PC-3 (cell line): ENCODE measurements at regions not wholly inside any gene's neighbourhood (a gene's known extent, or its start where the extent isn't known, plus 50 kb on each side); places are given as distances from the start of the nearest gene placed in this dataset.
"Not testable (repeated sequence)": the region's sequence is repeated elsewhere in the genome, so short reads cannot be mapped to it uniquely, and the experiment has no call there.

ENCODE experiments used
- ATAC-seq: fragments of 200-7000 bp; cut with Tn5 transposase; 2 replicates; pipeline ENCODE4 v1.9.1; 2020; ENCODE audit warnings: mild to moderate bottlenecking, moderate library complexity
- BruUV-seq: library from RNA; stranded (reverse); fragments of 400-500 nt; replicated peaks from 2 replicates; lab custom pipeline; 2021; lab: Mats Ljungman, UMichigan
- CTCF ChIA-PET: fragments of 300-600 bp; sonication (Branson Sonifier 250); formaldehyde crosslinking; loops from one replicate; lab custom pipeline; 2022; ENCODE audit warnings: antibody characterized with exemption; lab: Charles Lee
- POLR2A ChIA-PET: fragments of 300-600 bp; sonication (Branson Sonifier 250); formaldehyde crosslinking; loops from one replicate; lab custom pipeline; 2022; ENCODE audit warnings: antibody characterized with exemption; ENCODE audit not compliant: unreplicated experiment; lab: Charles Lee
- DNase-seq: peaks from one replicate; pipeline ENCODE4 v3.0.0-alpha.2; 2015
- H2AFZ ChIP-seq: fragments of 300-600 bp; sonication (generic); 2 replicates; pipeline ENCODE4 v1.6.0; 2016; ENCODE audit warnings: antibody characterized with exemption, low read length
- H3F3A ChIP-seq: fragments of 300-600 bp; sonication (generic); one replicate; pipeline ENCODE4 v1.6.0; 2017; ENCODE audit warnings: antibody characterized with exemption, low read length, control low read depth, mild to moderate bottlenecking; ENCODE audit not compliant: unreplicated experiment
- H3K27ac ChIP-seq: fragments of 300-600 bp; sonication (generic); 2 replicates; pipeline ENCODE4 v1.5.1; 2016; ENCODE audit warnings: mild to moderate bottlenecking, low read length
- H3K27me3 ChIP-seq: fragments of 300-600 bp; sonication (generic); 2 replicates; pipeline ENCODE4 v1.6.1; 2016; ENCODE audit warnings: low read length, mixed read lengths
- H3K36me3 ChIP-seq: fragments of 300-600 bp; sonication (generic); 2 replicates; pipeline ENCODE4 v1.6.1; 2016; ENCODE audit warnings: low read depth, mixed run types, low read length, mixed read lengths
- H3K4me1 ChIP-seq: fragments of 300-600 bp; sonication (generic); 2 replicates; pipeline ENCODE4 v1.5.1; 2016; ENCODE audit warnings: low read length; ENCODE audit not compliant: insufficient read depth
- H3K4me2 ChIP-seq: fragments of 300-600 bp; sonication (generic); 2 replicates; pipeline ENCODE4 v1.6.0; 2016; ENCODE audit warnings: low read length
- H3K4me3 ChIP-seq: fragments of 300-600 bp; sonication (generic); 2 replicates; pipeline ENCODE4 v1.5.1; 2016; ENCODE audit warnings: mild to moderate bottlenecking, low read length, mixed read lengths
- H3K79me2 ChIP-seq: fragments of 300-600 bp; sonication (generic); 2 replicates; pipeline ENCODE4 v1.6.1; 2017; ENCODE audit warnings: low read length, mixed read lengths
- H3K9ac ChIP-seq: fragments of 300-600 bp; sonication (generic); 2 replicates; pipeline ENCODE4 v1.6.0; 2016; ENCODE audit warnings: mild to moderate bottlenecking, low read length
- H3K9me2 ChIP-seq: fragments of 300-600 bp; sonication (generic); replicated peaks from 2 replicates; pipeline ENCODE4 v1.6.1; 2016; ENCODE audit warnings: mixed run types, low read length, mixed read lengths
- H3K9me3 ChIP-seq: fragments of 300-600 bp; sonication (generic); 2 replicates; pipeline ENCODE4 v1.6.1; 2016; ENCODE audit warnings: low read length, mixed read lengths
- H4K20me1 ChIP-seq: fragments of 300-600 bp; sonication (generic); 2 replicates; pipeline ENCODE4 v1.6.1; 2016; ENCODE audit warnings: low read length, mixed read lengths
- CTCF ChIP-seq: fragments of 300-600 bp; sonication (generic); conservative IDR thresholded peaks from 2 replicates; pipeline ENCODE4 v1.5.1; 2017; ENCODE audit warnings: antibody characterized with exemption, low read depth, mild to moderate bottlenecking, low read length
- EZH2 ChIP-seq: fragments of 300-600 bp; sonication (generic); IDR thresholded peaks from one replicate; pipeline ENCODE4 v1.6.1; 2017; ENCODE audit warnings: antibody characterized with exemption, mild to moderate bottlenecking, low read length; ENCODE audit not compliant: unreplicated experiment
- EZH2phosphoT487 ChIP-seq: fragments of 300-600 bp; sonication (generic); IDR thresholded peaks from 2 replicates; pipeline ENCODE4 v1.6.1; 2018; ENCODE audit warnings: mild to moderate bottlenecking, antibody characterized with exemption, low read length, borderline replicate concordance
- intact Hi-C: fragments of 100-400 bp; cut with micrococcal nuclease; formaldehyde crosslinking; loops from 2 replicates; pipeline ENCODE4 v1.9.0; 2023

GRCh38 chr21:8987896-8988295 lies 1533.5 kb upstream of the TPTE start:
- H4K20me1 ChIP-seq, BruUV-seq, H3F3A ChIP-seq, intact Hi-C loops, H3K9ac ChIP-seq, H3K79me2 ChIP-seq, H3K4me1 ChIP-seq, H2AFZ ChIP-seq, ATAC-seq, H3K4me3 ChIP-seq, H3K4me2 ChIP-seq, H3K9me2 ChIP-seq, CTCF ChIA-PET, POLR2A ChIA-PET, H3K36me3 ChIP-seq, H3K27ac ChIP-seq, DNase-seq, H3K9me3 ChIP-seq: not testable (repeated sequence)
- peaks cover 36% of the 10 kb centered on the region for H3K27me3 ChIP-seq

GRCh38 chr21:8988696-8989095 lies 1532.7 kb upstream of the TPTE start:
- POLR2A ChIA-PET, result no interaction called here
- CTCF ChIA-PET, result no interaction called here
- no peaks in the 10 kb centered on the region for H3F3A ChIP-seq

GRCh38 chr21:8989261-8989711 lies 1532.1 kb upstream of the TPTE start:
- no peak for ATAC-seq
- no peak overlapping the region for H3K27ac ChIP-seq
- no peak overlapping the region for H3K4me3 ChIP-seq
- ChIA-PET CTCF (no interaction called here), POLR2A (no interaction called here)
- no peaks in the 10 kb centered on the region for H3K4me1 ChIP-seq
- H3K4me2 ChIP-seq, result no peak overlapping the region
- H3K9ac ChIP-seq, result no peak overlapping the region
- no peaks in the 10 kb centered on the region for H3K9me3 ChIP-seq
- BruUV-seq, result no TSS peak
- no peaks in the 10 kb centered on the region for H3K9me2 ChIP-seq
- H3F3A ChIP-seq, result no peaks in the 10 kb centered on the region
- no peaks in the 10 kb centered on the region for H3K36me3 ChIP-seq
- TF ChIP-seq EZH2 (no peak), CTCF (no peak)
- DNase-seq, result peak; percentile 1
- peaks cover 49% of the 10 kb centered on the region for H3K27me3 ChIP-seq
- H4K20me1 ChIP-seq, result no peaks in the 10 kb centered on the region
- H3K79me2 ChIP-seq, result no peaks in the 10 kb centered on the region
- H2AFZ ChIP-seq, result no peak overlapping the region
- intact Hi-C loops, result no loop called here

More at GRCh38 chr21:8988696-8989095, 1532.7 kb upstream of the TPTE start:
- Histone ChIP-seq H3K9ac (no peak overlapping the region), H3K9me2 (no peaks in the 10 kb centered on the region), H2AFZ (no peak overlapping the region), H3K27ac (no peak overlapping the region), H3K4me2 (no peak overlapping the region), H3K4me1 (no peaks in the 10 kb centered on the region), H4K20me1 (no peaks in the 10 kb centered on the region), H3K9me3 (no peaks in the 10 kb centered on the region), H3K79me2 (no peaks in the 10 kb centered on the region), H3K36me3 (no peaks in the 10 kb centered on the region), H3K27me3 (peaks cover 44% of the 10 kb centered on the region), H3K4me3 (no peak overlapping the region)
- ATAC-seq, result no peak
- no peak for DNase-seq
- intact Hi-C loops, result no loop called here
- BruUV-seq, result no TSS peak
- no peak for TF ChIP-seq EZH2phosphoT487
- TF ChIP-seq EZH2, result no peak
- no peak for TF ChIP-seq CTCF
